Fibroblast of the aortic adventitia (primary cell): ENCODE measurements at regions not wholly inside any gene's neighbourhood (a gene's known extent, or its start where the extent isn't known, plus 50 kb on each side); places are given as distances from the start of the nearest gene placed in this dataset.
"Not testable (repeated sequence)": the region's sequence is repeated elsewhere in the genome, so short reads cannot be mapped to it uniquely, and the experiment has no call there.

Experiments used
- DNase-seq: peaks from one replicate; pipeline ENCODE4 v3.0.0-alpha.2; 2010; ENCODE audit warnings: low read depth
- H3K4me3 ChIP-seq: 2 replicates; pipeline ENCODE4 v1.5.1; 2011; ENCODE audit warnings: low read depth, mild to moderate bottlenecking, control low read depth, low read length, moderate library complexity
- TF ChIP-seq, protein P1 (sequence below): IDR thresholded peaks from 2 replicates; pipeline ENCODE4 v1.5.1; 2011; ENCODE audit warnings: mild to moderate bottlenecking, low read length, control low read depth, inconsistent platforms; ENCODE audit not compliant: insufficient read depth

DNA sequence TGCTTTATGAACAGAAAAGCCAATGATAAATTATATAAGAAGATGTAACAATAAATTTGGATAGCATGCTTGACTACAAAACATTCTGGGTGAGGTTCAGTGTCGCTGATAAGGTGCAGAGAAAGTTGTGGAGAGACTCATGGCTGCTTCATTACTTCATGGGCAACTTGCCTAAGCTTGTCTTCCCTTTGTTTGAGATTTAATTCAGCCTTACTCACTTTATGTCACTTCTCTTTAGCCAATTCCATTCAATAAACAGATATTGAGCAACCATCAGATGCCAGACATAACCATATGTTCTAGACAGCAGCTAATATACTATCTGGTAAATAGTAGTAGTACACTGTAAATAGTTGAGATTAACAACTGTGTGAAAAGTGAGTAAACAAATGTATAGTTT lies 401.5 kb upstream of the FRG2C start:
- no peak overlapping the region for H3K4me3 ChIP-seq
- DNase-seq = no peak
- TF ChIP-seq, protein P1, sequence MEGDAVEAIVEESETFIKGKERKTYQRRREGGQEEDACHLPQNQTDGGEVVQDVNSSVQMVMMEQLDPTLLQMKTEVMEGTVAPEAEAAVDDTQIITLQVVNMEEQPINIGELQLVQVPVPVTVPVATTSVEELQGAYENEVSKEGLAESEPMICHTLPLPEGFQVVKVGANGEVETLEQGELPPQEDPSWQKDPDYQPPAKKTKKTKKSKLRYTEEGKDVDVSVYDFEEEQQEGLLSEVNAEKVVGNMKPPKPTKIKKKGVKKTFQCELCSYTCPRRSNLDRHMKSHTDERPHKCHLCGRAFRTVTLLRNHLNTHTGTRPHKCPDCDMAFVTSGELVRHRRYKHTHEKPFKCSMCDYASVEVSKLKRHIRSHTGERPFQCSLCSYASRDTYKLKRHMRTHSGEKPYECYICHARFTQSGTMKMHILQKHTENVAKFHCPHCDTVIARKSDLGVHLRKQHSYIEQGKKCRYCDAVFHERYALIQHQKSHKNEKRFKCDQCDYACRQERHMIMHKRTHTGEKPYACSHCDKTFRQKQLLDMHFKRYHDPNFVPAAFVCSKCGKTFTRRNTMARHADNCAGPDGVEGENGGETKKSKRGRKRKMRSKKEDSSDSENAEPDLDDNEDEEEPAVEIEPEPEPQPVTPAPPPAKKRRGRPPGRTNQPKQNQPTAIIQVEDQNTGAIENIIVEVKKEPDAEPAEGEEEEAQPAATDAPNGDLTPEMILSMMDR = no peak

DNA sequence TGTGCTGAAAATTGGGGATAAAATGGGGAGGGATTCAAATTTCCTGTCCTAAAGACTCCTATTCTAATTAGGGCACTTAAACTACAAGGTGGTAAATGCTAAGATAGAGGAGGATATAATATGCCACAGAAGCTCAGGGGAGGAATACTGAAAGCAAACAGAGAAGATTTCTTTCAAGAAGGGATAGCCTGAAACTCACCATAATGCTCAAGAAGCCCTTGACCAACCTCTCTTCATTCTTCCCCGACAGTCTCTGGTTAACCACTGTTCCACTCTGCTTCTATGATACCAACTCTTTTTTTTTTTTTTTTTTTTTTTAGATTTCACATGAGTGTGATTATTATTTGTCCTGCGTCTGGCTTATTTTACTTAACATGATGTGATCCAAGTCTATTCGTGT lies 398.2 kb upstream of the FRG2C start:
- DNase-seq = no peak
- TF ChIP-seq, protein P1 = no peak
- no peak overlapping the region for H3K4me3 ChIP-seq

DNA sequence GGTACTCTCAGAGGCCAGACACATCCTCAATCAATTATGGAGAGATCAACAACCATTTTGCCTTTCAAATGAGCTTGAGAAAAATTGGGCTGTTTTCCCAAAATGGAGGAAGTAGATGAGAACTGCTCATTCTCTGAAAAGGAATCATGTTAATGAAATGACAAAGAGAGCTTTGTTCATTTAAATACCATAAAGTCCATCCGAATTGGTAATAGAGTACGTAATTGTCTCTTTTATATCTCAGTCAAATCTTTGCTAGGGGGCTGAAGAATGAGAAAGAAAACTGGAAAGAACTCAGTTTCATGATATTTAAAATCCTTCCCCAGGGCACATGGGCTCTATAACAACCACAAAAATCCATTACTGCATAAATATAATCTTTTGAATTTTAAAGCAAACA lies 395.6 kb upstream of the FRG2C start:
- not testable (repeated sequence) for H3K4me3 ChIP-seq, DNase-seq

DNA sequence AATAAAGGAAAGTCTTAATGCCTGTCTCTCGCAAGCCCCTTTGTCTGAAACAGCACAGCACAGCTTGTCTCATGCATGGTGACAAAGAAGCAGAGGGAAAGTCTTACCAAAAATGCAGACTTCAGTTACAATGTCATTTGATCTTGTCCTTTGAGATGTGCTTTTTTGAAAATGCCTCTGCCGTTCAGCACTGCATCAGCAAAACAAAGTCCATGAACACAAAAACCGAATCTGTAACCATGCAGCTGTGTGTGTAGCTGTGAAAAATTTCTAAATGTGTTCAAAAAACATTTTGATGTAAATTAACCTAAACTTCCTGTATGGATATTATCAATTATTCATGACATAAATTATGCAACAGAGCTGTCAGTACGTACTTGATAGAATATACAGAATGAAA lies 391.9 kb upstream of the FRG2C start:
- DNase-seq, H3K4me3 ChIP-seq: not testable (repeated sequence)

DNA sequence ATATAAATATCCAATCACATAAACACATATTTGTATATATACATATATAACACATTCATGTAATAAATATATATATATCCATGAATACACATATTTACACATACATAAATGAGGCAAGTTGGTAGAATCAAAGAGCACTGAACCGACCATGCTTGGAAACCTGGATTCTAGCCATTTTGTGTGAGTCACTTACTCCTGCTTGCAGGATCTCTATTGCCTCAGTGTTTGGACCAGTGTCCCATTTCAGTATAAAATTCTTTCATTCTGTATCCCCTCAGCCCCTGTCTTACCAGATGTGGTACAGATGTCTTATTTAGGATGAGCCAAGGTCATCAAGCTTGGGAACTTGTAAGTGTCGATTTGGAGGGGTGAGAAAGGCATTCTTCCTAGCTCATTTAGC lies 391.4 kb upstream of the FRG2C start:
- peak; percentile 59 for DNase-seq
- TF ChIP-seq, protein P1 = no peak
- H3K4me3 ChIP-seq = no peak overlapping the region

DNA sequence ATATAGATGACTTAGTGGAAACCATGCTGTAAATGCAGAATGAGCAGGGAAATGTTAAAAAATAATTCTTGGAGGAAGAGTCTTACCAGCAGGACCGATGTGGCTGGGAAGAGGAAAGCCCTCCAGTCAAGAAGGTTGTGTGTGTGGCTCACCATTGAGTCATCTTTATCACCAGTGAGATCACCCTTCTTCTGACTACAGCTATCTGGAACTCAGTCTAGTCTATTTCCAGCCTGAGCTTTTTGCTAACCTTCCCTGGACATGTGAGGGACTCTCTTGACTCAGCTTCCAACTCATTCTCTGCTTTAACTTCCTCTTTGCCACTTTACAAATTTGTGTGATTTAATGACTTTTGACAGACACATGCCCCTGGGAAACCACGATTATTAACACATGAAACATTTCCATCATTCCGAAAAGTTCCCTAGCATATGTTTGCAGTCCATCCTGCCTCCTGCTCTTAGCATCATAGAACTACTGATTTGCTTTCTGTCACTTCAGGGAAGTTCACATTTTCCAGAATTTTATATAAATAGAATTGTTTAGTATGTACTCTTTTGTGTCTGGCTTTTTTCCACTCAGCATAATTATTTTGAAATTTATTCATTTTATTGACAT lies 378.5 kb upstream of the FRG2C start:
- H3K4me3 ChIP-seq = not testable (repeated sequence)
- DNase-seq = peak; percentile 61

DNA sequence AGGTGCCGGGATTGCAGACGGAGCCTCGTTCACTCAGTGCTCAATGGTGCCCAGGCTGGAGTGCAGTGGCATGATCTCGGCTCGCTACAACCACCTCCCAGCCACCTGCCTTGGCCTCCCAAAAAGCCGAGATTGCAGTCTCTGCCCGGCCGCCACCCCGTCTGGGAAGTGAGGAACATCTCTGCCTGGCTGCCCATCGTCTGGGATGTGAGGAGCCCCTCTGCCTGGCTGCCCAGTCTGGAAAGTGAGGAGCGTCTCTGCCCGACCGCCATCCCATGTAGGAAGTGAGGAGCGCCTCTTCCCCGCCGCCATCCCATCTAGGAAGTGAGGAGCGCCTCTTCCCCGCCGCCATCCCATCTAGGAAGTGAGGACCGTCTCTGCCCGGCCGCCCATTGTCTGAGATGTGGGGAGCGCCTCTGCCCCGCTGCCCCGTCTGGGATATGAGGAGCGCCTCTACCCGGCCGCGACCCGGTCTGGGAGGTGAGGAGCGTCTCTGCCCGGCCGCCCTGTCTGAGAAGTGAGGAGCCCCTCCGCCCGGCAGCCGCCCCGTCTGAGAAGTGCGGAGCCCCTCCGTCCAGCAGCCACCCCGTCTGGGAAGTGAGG lies 375.1 kb upstream of the FRG2C start:
- not testable (repeated sequence) for H3K4me3 ChIP-seq, DNase-seq

DNA sequence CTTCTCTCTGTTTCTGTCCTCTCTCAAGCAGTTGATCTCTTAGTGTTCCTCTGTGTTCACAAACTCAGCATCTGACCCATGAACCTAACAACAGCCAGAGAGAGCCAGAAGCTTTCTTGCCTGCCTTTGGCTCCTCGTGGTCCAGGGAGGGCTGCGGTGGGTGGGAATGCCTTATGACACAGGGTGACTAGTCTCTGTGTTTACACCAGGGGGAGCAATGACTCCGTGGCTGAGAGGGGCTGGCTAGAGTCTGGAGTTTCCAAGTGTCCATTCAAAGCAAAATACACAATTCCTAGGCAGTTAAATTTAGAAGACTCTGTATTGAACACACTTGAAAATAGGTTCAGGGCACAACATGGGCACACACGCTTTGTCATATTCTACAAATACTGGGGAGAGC lies 370.0 kb upstream of the FRG2C start:
- no peak overlapping the region for H3K4me3 ChIP-seq
- TF ChIP-seq, protein P1 = peak; percentile 68
- peak; percentile 43 for DNase-seq

DNA sequence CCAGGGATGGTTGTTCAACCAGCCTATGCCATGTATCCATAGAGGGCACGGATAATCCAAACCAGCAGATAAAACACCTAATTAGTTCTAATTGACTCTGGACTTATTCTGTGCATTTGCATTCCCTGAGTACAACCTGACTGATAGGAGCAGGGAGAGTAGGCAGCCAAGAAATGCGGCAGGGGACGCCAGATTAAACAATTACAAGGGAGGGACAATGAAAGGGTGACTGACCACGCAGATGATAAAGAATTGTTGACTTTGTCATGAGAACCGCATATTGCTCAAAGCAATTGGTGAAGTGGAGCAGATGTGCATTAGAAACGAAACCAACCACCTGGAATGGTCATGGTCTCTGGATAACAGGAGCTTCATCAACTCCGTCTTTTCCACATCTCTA lies 369.1 kb upstream of the FRG2C start:
- TF ChIP-seq, protein P1 = no peak
- no peak for DNase-seq
- H3K4me3 ChIP-seq = no peak overlapping the region
